GM18867 (cell line): ENCODE measurements at regions not wholly inside any gene's neighbourhood (a gene's known extent, or its start where the extent isn't known, plus 50 kb on each side); places are given as distances from the start of the nearest gene placed in this dataset.
"Not testable (repeated sequence)": the region's sequence is repeated elsewhere in the genome, so short reads cannot be mapped to it uniquely, and the experiment has no call there.

Experiments
- ATAC-seq: cut with Tn5 transposase; IDR thresholded peaks from one replicate; pipeline ENCODE4 v1.9.1; 2021; ENCODE audit warnings: mild to moderate bottlenecking, moderate library complexity; ENCODE audit not compliant: unreplicated experiment

GRCh38 chr6:103001724-103002123 is 1608.2 kb downstream of the GRIK2 start:
- ATAC-seq = no peak

- no peak for ATAC-seq
Measured at GRCh38 chr6:103000688-103001087, 1607.2 kb downstream of the GRIK2 start.

GRCh38 chr6:102995491-102995890 is 1602.0 kb downstream of the GRIK2 start:
- peak; percentile 36 for ATAC-seq

GRCh38 chr6:102994866-102995265 is 1601.4 kb downstream of the GRIK2 start:
- no peak for ATAC-seq

DNA sequence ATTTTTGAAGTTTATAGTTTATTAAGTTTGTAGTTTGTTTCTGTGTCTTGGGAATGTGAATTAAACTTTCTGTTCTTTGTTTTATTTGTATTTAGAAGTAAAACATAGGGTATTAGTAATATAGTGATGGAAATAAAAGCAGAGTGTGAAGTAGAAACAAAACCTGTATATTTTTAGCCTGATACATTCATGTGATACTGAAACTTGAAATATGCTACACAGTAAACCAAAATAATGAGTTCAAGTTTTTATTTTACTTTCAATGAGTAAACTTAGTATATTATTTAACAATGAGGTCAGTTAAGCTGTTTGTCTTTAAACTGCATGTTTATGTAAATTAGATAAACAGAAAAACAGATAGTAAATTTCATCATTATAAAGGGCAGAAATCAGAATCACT is 1592.6 kb downstream of the GRIK2 start:
- peak; percentile 98 for ATAC-seq

- ATAC-seq = no peak
Measured at GRCh38 chr6:102984357-102984756, 1590.8 kb downstream of the GRIK2 start.

GRCh38 chr6:102981490-102982015 is 1588.0 kb downstream of the GRIK2 start:
- no peak for ATAC-seq

DNA sequence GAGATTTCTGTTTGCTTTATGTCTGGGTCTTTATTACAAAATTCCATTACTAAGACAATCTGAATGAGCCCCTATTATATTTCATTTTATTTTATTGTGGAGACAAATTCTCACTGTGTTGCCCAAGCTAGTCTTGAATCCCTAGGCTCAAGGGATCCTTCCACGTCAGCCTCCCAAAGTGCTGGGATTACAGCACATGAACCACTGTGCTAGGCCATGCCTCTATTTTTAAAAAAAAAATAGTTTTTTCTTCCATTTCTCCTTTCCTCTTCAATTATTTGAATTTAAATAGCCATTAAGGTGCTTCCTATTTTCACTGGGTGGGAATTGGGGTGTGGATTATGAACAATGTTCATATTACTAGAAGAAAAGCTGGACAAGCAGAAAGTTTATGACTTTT is 1587.4 kb downstream of the GRIK2 start:
- ATAC-seq = no peak

GRCh38 chr6:102961902-102962301 is 1568.4 kb downstream of the GRIK2 start:
- ATAC-seq = no peak

- no peak for ATAC-seq
Measured at GRCh38 chr6:102950967-102951366, 1557.5 kb downstream of the GRIK2 start.

DNA sequence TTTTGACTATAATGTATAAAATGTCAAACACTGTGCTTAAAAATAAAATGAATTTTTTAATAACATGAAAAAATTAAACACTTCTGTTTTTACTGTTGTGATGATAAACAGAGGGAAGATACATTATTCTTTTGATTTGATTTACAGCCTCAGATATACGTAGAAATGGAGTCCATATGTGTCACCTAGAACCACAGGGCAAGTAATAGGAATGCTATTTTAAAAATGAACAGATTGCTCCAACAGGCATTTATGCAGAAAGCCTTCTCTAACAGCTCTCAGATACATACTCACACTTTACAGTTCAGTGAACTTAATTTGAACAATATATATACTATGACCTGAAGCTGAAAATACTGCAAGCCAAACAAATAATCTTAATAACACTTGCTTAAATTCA is 1551.0 kb downstream of the GRIK2 start:
- no peak for ATAC-seq

DNA sequence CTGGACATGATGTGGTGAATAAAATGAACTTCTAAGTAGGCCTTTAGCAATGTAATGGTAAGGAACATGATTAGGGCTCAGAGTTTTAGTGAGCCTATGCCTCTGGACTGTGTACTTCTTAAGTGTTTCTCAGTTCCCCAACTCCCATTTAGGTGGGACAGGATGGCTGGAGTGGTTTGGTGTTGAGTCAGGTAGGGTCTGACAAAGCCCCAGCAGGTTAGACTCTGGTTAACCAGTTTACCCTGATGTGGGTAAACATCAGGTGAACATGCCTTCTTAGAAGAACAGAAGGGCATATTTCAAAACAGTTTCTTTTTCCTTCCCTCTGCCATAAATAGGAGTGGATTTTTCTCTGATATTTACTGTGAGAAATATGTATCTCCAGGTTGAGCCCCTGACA is 1548.7 kb downstream of the GRIK2 start:
- no peak for ATAC-seq

DNA sequence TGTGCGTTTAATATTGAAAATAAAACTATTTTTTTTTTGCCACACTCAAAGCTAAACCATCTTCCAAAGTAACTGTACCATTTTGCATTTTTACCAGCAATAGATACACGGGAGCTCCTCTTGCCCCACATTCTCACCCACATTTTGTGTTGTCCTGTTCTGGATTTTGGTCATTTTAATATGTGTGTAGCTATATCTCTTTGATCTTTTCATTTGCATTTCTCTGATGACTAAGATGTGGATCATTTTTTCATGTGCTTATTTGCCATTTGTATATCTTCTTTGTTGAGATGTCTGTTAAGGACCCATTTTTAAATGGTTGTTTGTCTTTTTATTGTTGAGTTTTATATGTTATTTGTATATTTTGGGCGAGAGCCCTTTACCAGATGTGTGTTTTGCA is 1543.5 kb downstream of the GRIK2 start:
- no peak for ATAC-seq

GRCh38 chr6:102928109-102928508 is 1534.6 kb downstream of the GRIK2 start:
- no peak for ATAC-seq

- ATAC-seq = no peak
Measured at GRCh38 chr6:102918161-102918560, 1524.7 kb downstream of the GRIK2 start.

DNA sequence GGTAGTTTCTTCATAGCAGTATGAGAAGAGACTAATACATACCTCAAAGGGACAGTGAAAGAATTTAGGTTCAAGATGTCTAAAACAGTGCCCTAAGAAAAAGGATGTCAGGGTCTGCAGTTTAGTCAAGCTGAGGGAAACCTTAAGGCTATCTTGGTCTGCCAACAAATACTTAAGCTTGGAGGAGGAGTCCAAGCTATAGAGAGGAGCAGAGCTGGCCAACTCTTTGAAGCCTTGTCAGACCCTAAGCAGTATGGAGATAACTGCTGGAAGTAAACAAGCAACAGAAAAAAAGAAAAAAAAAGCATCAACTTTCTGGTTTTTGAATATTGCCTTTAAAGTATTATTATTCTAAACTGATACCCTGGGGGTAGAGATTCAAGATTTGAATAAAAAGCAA is 1518.1 kb downstream of the GRIK2 start:
- ATAC-seq = no peak

GRCh38 chr6:102910701-102911139 is 1517.2 kb downstream of the GRIK2 start:
- not testable (repeated sequence) for ATAC-seq

GRCh38 chr6:102907181-102907580 is 1513.7 kb downstream of the GRIK2 start:
- ATAC-seq = peak; percentile 86

DNA sequence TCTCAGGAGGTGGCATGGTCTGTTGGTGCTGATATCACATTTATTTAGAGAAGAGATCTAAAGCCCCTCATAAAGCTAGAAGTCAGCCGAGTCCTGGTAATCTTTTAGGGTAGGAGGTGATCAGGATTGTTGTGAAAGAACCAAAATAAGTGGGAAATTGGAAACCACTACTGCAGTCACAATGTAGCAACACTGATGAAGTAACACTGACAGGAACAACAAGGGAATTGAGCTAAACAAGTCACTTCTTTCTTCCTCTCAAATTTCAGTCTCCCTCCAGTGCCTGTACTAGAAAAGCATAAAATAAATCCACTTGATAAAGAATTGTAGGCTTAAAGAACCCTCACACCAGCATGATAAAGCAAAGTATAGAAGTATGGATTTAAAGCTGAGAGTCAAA is 1509.0 kb downstream of the GRIK2 start:
- ATAC-seq = no peak

- peak; percentile 72 for ATAC-seq
Measured at GRCh38 chr6:102895683-102896082, 1502.2 kb downstream of the GRIK2 start.

GRCh38 chr6:102885165-102885564 is 1491.7 kb downstream of the GRIK2 start:
- ATAC-seq = no peak

DNA sequence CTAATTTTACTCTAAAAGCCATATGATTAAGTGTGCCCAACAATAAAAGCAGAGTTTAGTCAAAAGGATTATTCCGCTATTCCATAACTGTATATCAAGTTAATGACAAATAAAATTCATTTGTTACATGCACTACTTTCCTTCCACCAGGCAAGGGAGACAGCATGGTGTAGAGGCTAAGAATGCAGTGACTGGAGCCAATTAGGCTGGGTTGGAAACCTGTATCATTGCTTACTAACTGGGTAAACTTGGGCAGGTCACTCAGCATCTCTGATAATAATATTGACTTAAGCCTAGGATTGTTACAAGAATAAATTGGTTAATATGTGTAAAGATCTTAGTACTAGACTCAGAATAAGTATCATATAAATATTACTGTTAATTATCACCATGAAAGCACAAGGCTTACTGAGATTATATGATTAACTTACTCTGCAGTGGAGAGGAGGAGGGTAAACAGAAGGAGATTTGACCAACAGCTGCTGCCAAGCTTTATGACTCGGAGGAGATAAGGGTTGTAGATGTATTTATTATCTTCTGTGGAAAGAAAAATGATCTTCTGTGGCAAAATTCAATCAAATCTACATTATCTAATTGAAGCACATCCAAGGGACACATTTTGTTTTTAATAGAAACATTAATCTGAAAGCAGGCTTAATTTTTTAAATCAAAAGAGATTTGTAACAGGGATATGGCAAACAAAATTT is 1459.9 kb downstream of the GRIK2 start:
- no peak for ATAC-seq

GRCh38 chr6:102848796-102849195 is 1455.3 kb downstream of the GRIK2 start:
- no peak for ATAC-seq
